Upper lobe of right lung (tissue), 1 donor: ENCODE measurements at regions not wholly inside any gene's neighbourhood (a gene's known extent, or its start where the extent isn't known, plus 50 kb on each side); places are given as distances from the start of the nearest gene placed in this dataset.

Experiments used
- ATAC-seq: fragments of 200-7000 bp; cut with Tn5 transposase; one replicate; pipeline ENCODE4 v1.9.1; 2020; ENCODE audit warnings: mild to moderate bottlenecking, moderate library complexity
- DNase-seq: peaks from one replicate; pipeline ENCODE4 v3.0.0-alpha.2; 2020
- H3K27ac ChIP-seq: fragments of 200-600 bp; one replicate; pipeline ENCODE4 v1.8.0; 2022
- H3K27me3 ChIP-seq: fragments of 200-600 bp; one replicate; pipeline ENCODE4 v1.8.0; 2022; ENCODE audit warnings: mild to moderate bottlenecking
- H3K36me3 ChIP-seq: fragments of 200-600 bp; one replicate; pipeline ENCODE4 v1.8.0; 2022
- H3K4me1 ChIP-seq: fragments of 200-600 bp; one replicate; pipeline ENCODE4 v1.8.0; 2022
- H3K4me3 ChIP-seq: fragments of 200-600 bp; one replicate; pipeline ENCODE4 v1.8.0; 2022; ENCODE audit warnings: mild to moderate bottlenecking
- H3K9me3 ChIP-seq: fragments of 200-600 bp; one replicate; pipeline ENCODE4 v1.8.0; 2022
- intact Hi-C: fragments of 100-400 bp; cut with DNase I; formaldehyde crosslinking; loops from one replicate; pipeline ENCODE4 v1.11.0; 2022
- TF ChIP-seq, protein P1 (sequence below): fragments of 200-600 bp; IDR thresholded peaks from one replicate; pipeline ENCODE4 v1.8.0; 2022; ENCODE audit warnings: antibody characterized with exemption
- donor health status: DM: no; HTN: yes; CAD: no; lungs with severe emphysema.

DNA sequence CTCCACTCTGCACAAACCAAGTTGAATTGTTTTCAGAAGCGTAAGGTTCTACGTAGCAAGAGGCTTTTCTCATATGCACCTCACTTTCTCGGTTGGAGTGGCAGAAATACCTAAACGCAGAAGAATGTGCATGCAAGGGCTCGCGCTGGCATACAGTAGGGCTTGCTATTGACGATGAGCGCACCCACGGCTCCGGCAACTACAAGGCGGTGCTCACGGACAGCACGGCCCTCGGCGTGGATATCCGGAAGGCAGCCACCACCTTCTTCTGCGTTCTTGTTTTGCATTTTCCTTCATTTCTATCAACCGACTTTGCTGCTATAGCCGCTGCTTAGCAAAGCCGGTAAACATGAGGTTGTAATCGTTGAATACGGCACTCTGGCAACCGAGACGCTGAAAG, 51.1 kb upstream of the UBE3C start:
- TF ChIP-seq, protein P1, sequence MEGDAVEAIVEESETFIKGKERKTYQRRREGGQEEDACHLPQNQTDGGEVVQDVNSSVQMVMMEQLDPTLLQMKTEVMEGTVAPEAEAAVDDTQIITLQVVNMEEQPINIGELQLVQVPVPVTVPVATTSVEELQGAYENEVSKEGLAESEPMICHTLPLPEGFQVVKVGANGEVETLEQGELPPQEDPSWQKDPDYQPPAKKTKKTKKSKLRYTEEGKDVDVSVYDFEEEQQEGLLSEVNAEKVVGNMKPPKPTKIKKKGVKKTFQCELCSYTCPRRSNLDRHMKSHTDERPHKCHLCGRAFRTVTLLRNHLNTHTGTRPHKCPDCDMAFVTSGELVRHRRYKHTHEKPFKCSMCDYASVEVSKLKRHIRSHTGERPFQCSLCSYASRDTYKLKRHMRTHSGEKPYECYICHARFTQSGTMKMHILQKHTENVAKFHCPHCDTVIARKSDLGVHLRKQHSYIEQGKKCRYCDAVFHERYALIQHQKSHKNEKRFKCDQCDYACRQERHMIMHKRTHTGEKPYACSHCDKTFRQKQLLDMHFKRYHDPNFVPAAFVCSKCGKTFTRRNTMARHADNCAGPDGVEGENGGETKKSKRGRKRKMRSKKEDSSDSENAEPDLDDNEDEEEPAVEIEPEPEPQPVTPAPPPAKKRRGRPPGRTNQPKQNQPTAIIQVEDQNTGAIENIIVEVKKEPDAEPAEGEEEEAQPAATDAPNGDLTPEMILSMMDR = no peak
- Histone ChIP-seq H3K27me3 (no peaks in the 10 kb centered on the region), H3K36me3 (no peaks in the 10 kb centered on the region), H3K4me3 (no peak overlapping the region), H3K9me3 (peaks cover 13% of the 10 kb centered on the region), H3K4me1 (no peaks in the 10 kb centered on the region), H3K27ac (no peak overlapping the region)
- DNase-seq (no peak), ATAC-seq (no peak)
- intact Hi-C loops = no loop called here

DNA sequence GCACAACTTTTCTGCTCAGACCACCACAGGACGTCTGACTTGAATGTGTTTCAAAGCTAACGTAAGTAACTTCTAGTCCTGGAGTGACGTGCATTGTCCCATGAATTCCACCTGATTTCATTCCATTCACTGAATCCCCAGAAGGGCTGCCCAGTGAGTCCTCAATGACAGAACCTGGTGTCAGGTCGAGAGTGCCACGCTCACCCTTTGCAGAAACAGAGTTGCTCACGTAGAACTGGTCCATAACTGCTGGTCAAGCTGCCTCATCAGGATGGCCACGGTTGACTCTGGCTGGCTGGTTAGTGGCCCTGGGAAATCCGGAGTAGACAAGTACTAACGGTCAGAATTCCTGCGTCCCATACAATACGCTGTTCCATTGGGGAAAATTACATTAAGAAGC, 50.6 kb upstream of the UBE3C start:
- Histone ChIP-seq H3K4me3 (no peak overlapping the region), H3K9me3 (peaks cover 13% of the 10 kb centered on the region), H3K36me3 (no peaks in the 10 kb centered on the region), H3K27ac (no peak overlapping the region), H3K27me3 (no peaks in the 10 kb centered on the region), H3K4me1 (no peaks in the 10 kb centered on the region)
- DNase-seq = no peak
- ATAC-seq = no peak
- intact Hi-C loops = no loop called here
- TF ChIP-seq, protein P1 = no peak
